Adrenal gland (tissue), 9 donors: ENCODE measurements at regions not wholly inside any gene's neighbourhood (a gene's known extent, or its start where the extent isn't known, plus 50 kb on each side); places are given as distances from the start of the nearest gene placed in this dataset.

ENCODE experiments used
- DNase-seq, 7 donors: peaks; one replicate each; pipeline ENCODE4 v3.0.0-alpha.2; 2019 to 2020
- H3K27ac ChIP-seq, 5 donors: fragments of 200-600 bp; sonication (generic) in 4 of 5; 1 replicate in 3 of 5; 2 replicates in 2 of 5; pipeline versions ENCODE4 v1.5.1 to v1.8.0; 2016 to 2020; ENCODE audit warnings: mild to moderate bottlenecking in 1 of 5
- H3K27me3 ChIP-seq: fragments of 200-600 bp; 2 replicates; pipeline ENCODE4 v1.8.0; 2021
- H3K36me3 ChIP-seq, 2 donors: fragments of 200-600 bp; replicated peaks in 1 of 2; 1 replicate in 1 of 2; 2 replicates in 1 of 2; pipeline versions ENCODE4 v1.5.1 to v1.8.0; 2018 to 2022
- H3K4me1 ChIP-seq, 2 donors: fragments of 200-600 bp; replicated peaks in 1 of 2; 1 replicate in 1 of 2; 2 replicates in 1 of 2; pipeline versions ENCODE4 v1.5.1 to v1.8.0; 2018 to 2021
- H3K4me3 ChIP-seq, 4 donors: fragments of 200-600 bp; sonication (generic) in 3 of 4; one replicate each; pipeline ENCODE4 v1.5.1; 2016 to 2018
- H3K9me3 ChIP-seq, 3 donors: fragments of 200-600 bp; sonication (generic) in 1 of 3; replicated peaks in 1 of 3; 1 replicate in 2 of 3; 2 replicates in 1 of 3; pipeline versions ENCODE4 v1.5.1 to v1.8.0; 2016 to 2021
- CTCF ChIP-seq, 6 experiments: fragments of 450-650 bp in 4 of 6; fragments of 200-600 bp in 2 of 6; sonication (generic) in 1 of 6; IDR thresholded peaks; 1 replicate in 5 of 6; 2 replicates in 1 of 6; pipeline versions ENCODE4 v1.5.1 to v1.8.0; 2016 to 2021; ENCODE audit warnings: antibody characterized with exemption in 6 of 6, mild to moderate bottlenecking in 2 of 6, moderate library complexity in 1 of 6
- POLR2A ChIP-seq, 2 donors: fragments of 450-650 bp; IDR thresholded peaks; one replicate each; pipeline ENCODE4 v1.6.1; 2017; ENCODE audit warnings: antibody characterized with exemption in 2 of 2, mild to moderate bottlenecking in 2 of 2, moderate library complexity in 1 of 2
- WGBS, 4 donors: extraction: QIAGEN DNeasy Blood & Tissue Kit in 2 of 4; methylation state at CpG; one replicate each; pipeline versions ENCODE4 v1.1.5 to v1.1.7; 2013 to 2017; 5-methylcytosine and 5-hydroxymethylcytosine counted together
- intact Hi-C, 2 donors: fragments of 100-400 bp; cut with DNase I; formaldehyde crosslinking; loops; one replicate each; pipeline versions ENCODE4 v1.14.1 to v1.15.0; 2022 to 2023
- donor health status: healthy with polysubstance abuse.
- donor health status: Bipolar disorder and iron deficiency.
- donor health status: DM: yes; HTN: yes; CAD: no.
- donor health status: DM: no; HTN: no; CAD: no.
- donor health status: DM: no; HTN: no; CAD: no.

- Histone ChIP-seq H3K36me3 (no peaks in the 10 kb centered on the region), H3K27me3 (no peaks in the 10 kb centered on the region), H3K4me3 (no peak overlapping the region), H3K4me1 (no peaks in the 10 kb centered on the region), H3K9me3 (no peaks in the 10 kb centered on the region), H3K27ac (no peak overlapping the region)
- intact Hi-C loops, result no loop called here
- no peak for DNase-seq
- TF ChIP-seq CTCF (IDR thresholded peaks at IDR 0.05) (no peak), POLR2A (IDR thresholded peaks at IDR 0.05) (no peak)
- WGBS, 4 donors, result 15 to 29% (median 19%) methylated on average over 2 of the region's 2 CpGs
Measured at GRCh38 chr2:167420211-167420610, 531.9 kb downstream of the XIRP2 start.

DNA sequence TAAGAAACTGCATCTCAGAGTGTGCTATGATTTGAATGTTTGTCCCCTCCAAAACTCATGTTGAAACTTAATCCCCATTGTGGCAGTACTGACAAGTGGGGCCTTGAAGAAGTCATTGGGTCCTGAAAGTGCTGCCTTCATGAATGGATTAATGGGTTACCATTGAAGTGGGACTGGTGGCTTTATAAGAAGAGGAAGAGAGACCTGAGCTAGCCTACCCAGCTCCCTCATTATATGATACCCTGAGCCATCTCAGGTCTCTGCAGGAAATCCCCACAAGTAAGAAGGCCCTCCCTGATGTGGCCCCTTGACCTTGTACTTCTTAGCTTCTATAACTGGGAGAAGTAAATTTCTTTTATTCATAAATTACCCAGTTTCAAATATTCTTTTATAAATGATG lies 526.8 kb downstream of the XIRP2 start:
- Histone ChIP-seq H3K9me3 (no peaks in the 10 kb centered on the region), H3K27me3 (no peaks in the 10 kb centered on the region), H3K27ac (no peak overlapping the region), H3K4me1 (no peaks in the 10 kb centered on the region), H3K4me3 (no peak overlapping the region), H3K36me3 (no peaks in the 10 kb centered on the region)
- no peak for DNase-seq
- TF ChIP-seq CTCF (IDR thresholded peaks at IDR 0.05) (no peak), POLR2A (IDR thresholded peaks at IDR 0.05) (no peak)
- intact Hi-C loops, result no loop called here

GRCh38 chr2:167411367-167411766 lies 523.1 kb downstream of the XIRP2 start:
- H3K27me3 ChIP-seq, result no peaks in the 10 kb centered on the region
- intact Hi-C loops, result no loop called here
- no peak overlapping the region for H3K4me3 ChIP-seq
- H3K36me3 ChIP-seq, result no peaks in the 10 kb centered on the region
- no peak for DNase-seq
- no peak overlapping the region for H3K27ac ChIP-seq
- H3K4me1 ChIP-seq, result no peaks in the 10 kb centered on the region
- no peak for TF ChIP-seq POLR2A (IDR thresholded peaks at IDR 0.05)
- TF ChIP-seq CTCF (IDR thresholded peaks at IDR 0.05), result no peak
- H3K9me3 ChIP-seq, result no peaks in the 10 kb centered on the region

DNA sequence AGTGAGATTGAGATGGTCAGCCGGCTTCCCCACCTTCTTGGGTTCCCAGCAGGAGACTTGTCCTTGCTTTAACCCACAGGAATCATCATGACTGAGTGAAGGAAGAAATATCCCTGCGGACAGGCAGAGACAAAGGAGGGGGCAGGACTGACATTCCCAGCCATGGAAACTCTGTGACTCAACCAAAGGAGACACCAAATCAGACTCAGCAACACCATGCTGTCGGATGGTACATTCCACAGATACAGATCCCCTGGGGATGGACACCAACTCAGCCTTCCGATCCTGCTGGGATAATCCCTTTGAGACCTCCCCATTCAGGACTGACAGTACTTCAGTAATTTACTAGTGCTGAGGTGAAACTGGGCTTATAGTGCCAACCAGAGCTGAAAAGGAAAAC lies 518.3 kb downstream of the XIRP2 start:
- intact Hi-C loops, result no loop called here
- no peak for DNase-seq
- H3K4me3 ChIP-seq, result no peak overlapping the region

More for the DNA sequence above, 518.3 kb downstream of the XIRP2 start:
- 45 to 67% (median 48%) methylated on average over 4 of the region's 4 CpGs for WGBS, 4 donors
- Histone ChIP-seq H3K27ac (no peak overlapping the region), H3K36me3 (no peaks in the 10 kb centered on the region), H3K4me1 (no peaks in the 10 kb centered on the region), H3K9me3 (no peaks in the 10 kb centered on the region), H3K27me3 (no peaks in the 10 kb centered on the region)
- TF ChIP-seq CTCF (IDR thresholded peaks at IDR 0.05), result no peak
- TF ChIP-seq POLR2A (IDR thresholded peaks at IDR 0.05), result no peak
